HCT116 (cell line): ENCODE measurements at regions not wholly inside any gene's neighbourhood (a gene's known extent, or its start where the extent isn't known, plus 50 kb on each side); places are given as distances from the start of the nearest gene placed in this dataset.

Experiments
- ATAC-seq: fragments of 200-7000 bp; cut with Tn5 transposase; 2 replicates; pipeline ENCODE4 v1.9.1; 2020; ENCODE audit warnings: mild to moderate bottlenecking, moderate library complexity
- BruUV-seq: library from RNA; stranded (reverse); fragments of 400-500 nt; replicated peaks from 2 replicates; lab custom pipeline; 2021; lab: Mats Ljungman, UMichigan
- CTCF ChIA-PET: fragments of 300-600 bp; sonication (Branson Sonifier 250); formaldehyde crosslinking; loops from one replicate; lab custom pipeline; 2021; ENCODE audit warnings: antibody characterized with exemption; lab: Charles Lee
- POLR2A ChIA-PET: fragments of 300-600, 350-600 bp; sonication (Branson Sonifier 250); formaldehyde crosslinking; loops from one replicate; lab custom pipeline; 2021; ENCODE audit warnings: antibody characterized with exemption; lab: Charles Lee
- RAD21 ChIA-PET, 2 experiments: fragments of 300-600 bp; sonication (Branson Sonifier 250); formaldehyde crosslinking; loops; one replicate each; lab custom pipeline; 2023; ENCODE audit warnings: low total read pairs in 2 of 2; ENCODE audit not compliant: uncharacterized antibody in 2 of 2, unreplicated experiment in 2 of 2, low non-redundant PET in 1 of 2; lab: Charles Lee
- DNase-seq: peaks from one replicate; pipeline ENCODE4 v3.0.0-alpha.2; 2010; ENCODE audit warnings: low read depth, low spot score
- H2AFZ ChIP-seq: fragments of 200-600 bp; shearing (Covaris generic), sonication (generic); 2 replicates; pipeline ENCODE4 v1.6.1; 2017; ENCODE audit warnings: low read depth, mixed run types, mixed read lengths, antibody characterized with exemption, low read length; ENCODE audit not compliant: poor library complexity, severe bottlenecking
- H3K27ac ChIP-seq: 2 replicates; pipeline ENCODE4 v1.5.1; 2012; ENCODE audit warnings: low read depth, low read length
- H3K27me3 ChIP-seq: fragments of 200-600 bp; sonication (generic); 2 replicates; pipeline ENCODE4 v1.6.1; 2016; ENCODE audit warnings: mixed run types, low read length, mixed read lengths; ENCODE audit not compliant: insufficient read depth
- H3K36me3 ChIP-seq, 2 experiments: fragments of 200-500 bp in 1 of 2; fragments of 200-600 bp in 1 of 2; sonication (Bioruptor generic) in 1 of 2; sonication (generic) in 1 of 2; 2 replicates each; pipeline versions ENCODE4 v1.5.1 to v1.6.1; 2014 to 2016; ENCODE audit warnings: low read length in 2 of 2, inconsistent platforms in 1 of 2, mixed read lengths in 1 of 2, mixed run types in 1 of 2; ENCODE audit not compliant: insufficient read depth in 2 of 2, control insufficient read depth in 1 of 2
- H3K4me1 ChIP-seq, 2 experiments: fragments of 200-600 bp in 1 of 2; sonication (generic) in 1 of 2; 2 replicates each; pipeline versions ENCODE4 v1.5.1 to v1.6.1; 2012 to 2017; ENCODE audit warnings: low read length in 2 of 2, inconsistent platforms in 1 of 2, mild to moderate bottlenecking in 1 of 2, mixed read lengths in 1 of 2, mixed run types in 1 of 2, moderate library complexity in 1 of 2; ENCODE audit not compliant: insufficient read depth in 2 of 2, control insufficient read depth in 1 of 2
- H3K4me2 ChIP-seq: fragments of 200-600 bp; sonication (generic); 2 replicates; pipeline ENCODE4 v1.6.1; 2017; ENCODE audit warnings: mixed run types, low read length, mixed read lengths
- H3K4me3 ChIP-seq, 2 experiments: fragments of 200-600 bp in 1 of 2; sonication (generic) in 1 of 2; replicated peaks in 1 of 2; 2 replicates each; pipeline ENCODE4 v1.5.1; 2011 to 2016; ENCODE audit warnings: low read length in 2 of 2, control low read depth in 1 of 2, low read depth in 1 of 2, mild to moderate bottlenecking in 1 of 2, mixed read lengths in 1 of 2, mixed run types in 1 of 2
- H3K79me2 ChIP-seq: fragments of 200-600 bp; sonication (generic); 2 replicates; pipeline ENCODE4 v1.6.1; 2017; ENCODE audit warnings: mild to moderate bottlenecking, mixed run types, low read length, moderate library complexity, mixed read lengths; ENCODE audit not compliant: insufficient read depth
- H3K9ac ChIP-seq: fragments of 200-600 bp; sonication (generic); 2 replicates; pipeline ENCODE4 v1.6.1; 2016; ENCODE audit warnings: low read length, mixed read lengths
- H3K9me2 ChIP-seq: fragments of 200-600 bp; sonication (generic), shearing (Covaris generic); 2 replicates; pipeline ENCODE4 v1.6.1; 2017; ENCODE audit warnings: mixed run types, mild to moderate bottlenecking, moderate library complexity; ENCODE audit not compliant: insufficient read depth
- H3K9me3 ChIP-seq, 2 experiments: fragments of 200-500 bp in 1 of 2; fragments of 200-600 bp in 1 of 2; sonication (Bioruptor generic) in 1 of 2; sonication (generic) in 1 of 2; 2 replicates each; pipeline ENCODE4 v1.6.1; 2014 to 2017; ENCODE audit warnings: low read length in 2 of 2, mixed read lengths in 2 of 2, inconsistent platforms in 1 of 2, low read depth in 1 of 2, mild to moderate bottlenecking in 1 of 2, mixed run types in 1 of 2, moderate library complexity in 1 of 2; ENCODE audit not compliant: control insufficient read depth in 1 of 2, insufficient read depth in 1 of 2
- H4K20me1 ChIP-seq: fragments of 200-600 bp; sonication (generic), shearing (Covaris generic); 2 replicates; pipeline ENCODE4 v1.6.1; 2017; ENCODE audit warnings: mixed run types, mild to moderate bottlenecking, moderate library complexity; ENCODE audit not compliant: insufficient read depth
- ATF3 ChIP-seq: IDR thresholded peaks from 2 replicates; pipeline ENCODE4 v1.6.1; 2012
- CBX3 ChIP-seq: IDR thresholded peaks from 2 replicates; pipeline ENCODE4 v1.6.1; 2012; ENCODE audit warnings: low read depth
- ELF1 ChIP-seq: IDR thresholded peaks from 2 replicates; pipeline ENCODE4 v1.6.1; 2012; ENCODE audit warnings: low read depth, borderline replicate concordance
- EZH2 ChIP-seq: fragments of 200-600 bp; sonication (generic); IDR thresholded peaks from 2 replicates; pipeline ENCODE4 v1.6.1; 2017; ENCODE audit warnings: antibody characterized with exemption, mixed run types
- EZH2phosphoT487 ChIP-seq: fragments of 200-600 bp; IDR thresholded peaks from 2 replicates; pipeline ENCODE4 v1.6.1; 2018; ENCODE audit warnings: antibody characterized with exemption, borderline replicate concordance
- FOSL1 ChIP-seq: IDR thresholded peaks from 2 replicates; pipeline ENCODE4 v1.6.1; 2012; ENCODE audit warnings: low read depth
- JUND ChIP-seq: IDR thresholded peaks from 2 replicates; pipeline ENCODE4 v1.6.1; 2012
- POLR2AphosphoS5 ChIP-seq: IDR thresholded peaks from 2 replicates; pipeline ENCODE4 v1.6.1; 2011; ENCODE audit warnings: mild to moderate bottlenecking, low read depth, low read length, moderate library complexity
- RAD21 ChIP-seq: IDR thresholded peaks from 2 replicates; pipeline ENCODE4 v1.6.1; 2012; ENCODE audit warnings: low read depth, mild to moderate bottlenecking
- SIN3A ChIP-seq: IDR thresholded peaks from 2 replicates; pipeline ENCODE4 v1.6.1; 2012; ENCODE audit warnings: low read depth
- SP1 ChIP-seq: IDR thresholded peaks from 2 replicates; pipeline ENCODE4 v1.6.1; 2012; ENCODE audit warnings: low read depth
- SRF ChIP-seq: IDR thresholded peaks from 2 replicates; pipeline ENCODE4 v1.6.1; 2012; ENCODE audit warnings: low read depth
- TCF7L2 ChIP-seq: IDR thresholded peaks from 2 replicates; pipeline ENCODE4 v1.7.0; 2011; ENCODE audit warnings: borderline replicate concordance, inconsistent platforms; ENCODE audit not compliant: insufficient read depth, insufficient read length; ENCODE audit errors: extremely low read depth
- YY1 ChIP-seq: IDR thresholded peaks from 2 replicates; pipeline ENCODE4 v1.6.1; 2011; ENCODE audit warnings: low read length, low read depth, moderate library complexity, mild to moderate bottlenecking; ENCODE audit not compliant: insufficient replicate concordance; ENCODE audit errors: extremely low read depth
- ZFX ChIP-seq: fragments of 450-650 bp; IDR thresholded peaks from 2 replicates; pipeline ENCODE4 v1.6.1; 2017
- ZNF274 ChIP-seq: fragments of 200-500 bp; sonication (Bioruptor generic); IDR thresholded peaks from 2 replicates; pipeline ENCODE4 v1.6.1; 2014; ENCODE audit warnings: mild to moderate bottlenecking, low read depth, low read length, inconsistent platforms
- intact Hi-C: fragments of 100-400 bp; cut with micrococcal nuclease; formaldehyde crosslinking; loops from 2 replicates; pipeline ENCODE4 v1.10.0; 2022
- TF ChIP-seq, protein P1 (sequence below): IDR thresholded peaks from 2 replicates; pipeline ENCODE4 v1.6.1; 2011; ENCODE audit warnings: mild to moderate bottlenecking, low read length, moderate library complexity; ENCODE audit not compliant: insufficient replicate concordance; ENCODE audit errors: extremely low read depth
- TF ChIP-seq, protein P2 (sequence below): IDR thresholded peaks from 2 replicates; pipeline ENCODE4 v1.6.1; 2012; ENCODE audit warnings: low read depth
- TF ChIP-seq, protein P3 (sequence below): IDR thresholded peaks from 2 replicates; pipeline ENCODE4 v1.6.1; 2012

GRCh38 chr6:22152841-22153240 lies 144.0 kb downstream of the PRL start:
- intact Hi-C loops: no loop called here
- H3K79me2 ChIP-seq: no peaks in the 10 kb centered on the region
- H3K4me3 ChIP-seq: no peak overlapping the region
- no peak overlapping the region for H3K9ac ChIP-seq
- H4K20me1 ChIP-seq: no peaks in the 10 kb centered on the region
- H3K9me3 ChIP-seq: no peaks in the 10 kb centered on the region
- H3K4me2 ChIP-seq: no peak overlapping the region
- no peak overlapping the region for H2AFZ ChIP-seq
- H3K4me1 ChIP-seq: no peaks in the 10 kb centered on the region
- H3K27ac ChIP-seq: no peak overlapping the region
- ChIA-PET RAD21 (no interaction called here), POLR2A (no interaction called here), CTCF (no interaction called here)
- H3K36me3 ChIP-seq: no peaks in the 10 kb centered on the region
- DNase-seq (no peak), ATAC-seq (no peak)
- TF ChIP-seq JUND (no peak), SP1 (no peak), RAD21 (no peak), ATF3 (no peak), ELF1 (no peak), TCF7L2 (no peak), YY1 (no peak), SRF (no peak), ZFX (no peak), ZNF274 (no peak), EZH2phosphoT487 (no peak), SIN3A (no peak), FOSL1 (no peak), EZH2 (no peak), POLR2AphosphoS5 (no peak), CBX3 (no peak)
- TF ChIP-seq, protein P1, sequence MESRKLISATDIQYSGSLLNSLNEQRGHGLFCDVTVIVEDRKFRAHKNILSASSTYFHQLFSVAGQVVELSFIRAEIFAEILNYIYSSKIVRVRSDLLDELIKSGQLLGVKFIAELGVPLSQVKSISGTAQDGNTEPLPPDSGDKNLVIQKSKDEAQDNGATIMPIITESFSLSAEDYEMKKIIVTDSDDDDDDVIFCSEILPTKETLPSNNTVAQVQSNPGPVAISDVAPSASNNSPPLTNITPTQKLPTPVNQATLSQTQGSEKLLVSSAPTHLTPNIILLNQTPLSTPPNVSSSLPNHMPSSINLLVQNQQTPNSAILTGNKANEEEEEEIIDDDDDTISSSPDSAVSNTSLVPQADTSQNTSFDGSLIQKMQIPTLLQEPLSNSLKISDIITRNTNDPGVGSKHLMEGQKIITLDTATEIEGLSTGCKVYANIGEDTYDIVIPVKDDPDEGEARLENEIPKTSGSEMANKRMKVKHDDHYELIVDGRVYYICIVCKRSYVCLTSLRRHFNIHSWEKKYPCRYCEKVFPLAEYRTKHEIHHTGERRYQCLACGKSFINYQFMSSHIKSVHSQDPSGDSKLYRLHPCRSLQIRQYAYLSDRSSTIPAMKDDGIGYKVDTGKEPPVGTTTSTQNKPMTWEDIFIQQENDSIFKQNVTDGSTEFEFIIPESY: no peak
- TF ChIP-seq, protein P2, sequence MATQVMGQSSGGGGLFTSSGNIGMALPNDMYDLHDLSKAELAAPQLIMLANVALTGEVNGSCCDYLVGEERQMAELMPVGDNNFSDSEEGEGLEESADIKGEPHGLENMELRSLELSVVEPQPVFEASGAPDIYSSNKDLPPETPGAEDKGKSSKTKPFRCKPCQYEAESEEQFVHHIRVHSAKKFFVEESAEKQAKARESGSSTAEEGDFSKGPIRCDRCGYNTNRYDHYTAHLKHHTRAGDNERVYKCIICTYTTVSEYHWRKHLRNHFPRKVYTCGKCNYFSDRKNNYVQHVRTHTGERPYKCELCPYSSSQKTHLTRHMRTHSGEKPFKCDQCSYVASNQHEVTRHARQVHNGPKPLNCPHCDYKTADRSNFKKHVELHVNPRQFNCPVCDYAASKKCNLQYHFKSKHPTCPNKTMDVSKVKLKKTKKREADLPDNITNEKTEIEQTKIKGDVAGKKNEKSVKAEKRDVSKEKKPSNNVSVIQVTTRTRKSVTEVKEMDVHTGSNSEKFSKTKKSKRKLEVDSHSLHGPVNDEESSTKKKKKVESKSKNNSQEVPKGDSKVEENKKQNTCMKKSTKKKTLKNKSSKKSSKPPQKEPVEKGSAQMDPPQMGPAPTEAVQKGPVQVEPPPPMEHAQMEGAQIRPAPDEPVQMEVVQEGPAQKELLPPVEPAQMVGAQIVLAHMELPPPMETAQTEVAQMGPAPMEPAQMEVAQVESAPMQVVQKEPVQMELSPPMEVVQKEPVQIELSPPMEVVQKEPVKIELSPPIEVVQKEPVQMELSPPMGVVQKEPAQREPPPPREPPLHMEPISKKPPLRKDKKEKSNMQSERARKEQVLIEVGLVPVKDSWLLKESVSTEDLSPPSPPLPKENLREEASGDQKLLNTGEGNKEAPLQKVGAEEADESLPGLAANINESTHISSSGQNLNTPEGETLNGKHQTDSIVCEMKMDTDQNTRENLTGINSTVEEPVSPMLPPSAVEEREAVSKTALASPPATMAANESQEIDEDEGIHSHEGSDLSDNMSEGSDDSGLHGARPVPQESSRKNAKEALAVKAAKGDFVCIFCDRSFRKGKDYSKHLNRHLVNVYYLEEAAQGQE: no peak
- TF ChIP-seq, protein P3, sequence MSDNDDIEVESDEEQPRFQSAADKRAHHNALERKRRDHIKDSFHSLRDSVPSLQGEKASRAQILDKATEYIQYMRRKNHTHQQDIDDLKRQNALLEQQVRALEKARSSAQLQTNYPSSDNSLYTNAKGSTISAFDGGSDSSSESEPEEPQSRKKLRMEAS: no peak
- BruUV-seq: no TSS peak
- H3K27me3 ChIP-seq: no peaks in the 10 kb centered on the region; the same call in 1 of the 2 replicates
- no peaks in the 10 kb centered on the region for H3K9me2 ChIP-seq
